ENCODE measurements at regions not wholly inside any gene's neighbourhood (a gene's known extent, or its start where the extent isn't known, plus 50 kb on each side); places are given as distances from the start of the nearest gene placed in this dataset.
A peak's percentile ranks its signal among the peaks of the same experiment; 100 is the strongest.

DNA sequence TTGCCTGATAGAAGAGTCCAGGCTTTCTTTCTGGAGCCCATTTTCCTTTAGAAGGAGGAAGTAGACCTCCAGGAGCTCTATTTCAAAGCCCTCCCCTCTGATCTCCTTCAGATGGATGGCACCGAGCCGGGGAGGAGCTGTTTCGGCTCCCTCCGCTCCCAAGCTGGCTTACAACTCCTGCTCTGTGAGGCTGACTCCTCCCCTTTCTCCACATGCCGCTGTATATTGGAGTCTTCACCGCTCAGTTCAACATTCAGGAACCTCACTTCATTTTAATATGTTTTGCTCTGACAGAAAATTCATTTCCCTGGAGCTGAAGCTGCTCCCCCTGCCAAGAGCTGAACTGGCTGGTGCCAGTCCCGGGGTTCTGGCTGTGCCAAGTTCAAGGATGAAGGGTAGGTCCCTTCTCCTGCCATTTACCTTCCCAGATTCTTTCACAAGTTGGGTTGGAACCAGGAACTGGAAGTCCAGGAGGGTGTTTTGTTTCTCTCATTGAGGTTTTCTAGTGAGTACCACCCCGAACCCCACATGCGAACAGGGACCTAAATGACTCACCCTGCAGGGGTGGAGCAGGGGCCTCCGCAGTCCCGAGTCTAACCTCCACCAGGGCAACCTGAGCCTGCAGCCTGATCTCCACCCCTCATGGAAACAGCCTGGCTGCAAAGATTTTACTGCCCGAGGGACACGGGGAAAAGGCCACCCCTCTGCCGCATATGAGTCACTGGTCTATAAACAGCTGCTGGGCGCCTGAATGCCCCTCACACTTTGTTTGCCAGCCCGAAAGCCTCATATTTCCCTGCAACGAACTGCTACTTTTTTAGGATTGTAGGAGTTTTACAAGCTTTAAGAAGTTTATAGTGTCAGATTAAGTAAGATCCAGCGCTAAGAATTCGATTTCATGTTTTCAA lies 68.6 kb upstream of the FOXA2 start:
- no peak for DNase-seq

DNA sequence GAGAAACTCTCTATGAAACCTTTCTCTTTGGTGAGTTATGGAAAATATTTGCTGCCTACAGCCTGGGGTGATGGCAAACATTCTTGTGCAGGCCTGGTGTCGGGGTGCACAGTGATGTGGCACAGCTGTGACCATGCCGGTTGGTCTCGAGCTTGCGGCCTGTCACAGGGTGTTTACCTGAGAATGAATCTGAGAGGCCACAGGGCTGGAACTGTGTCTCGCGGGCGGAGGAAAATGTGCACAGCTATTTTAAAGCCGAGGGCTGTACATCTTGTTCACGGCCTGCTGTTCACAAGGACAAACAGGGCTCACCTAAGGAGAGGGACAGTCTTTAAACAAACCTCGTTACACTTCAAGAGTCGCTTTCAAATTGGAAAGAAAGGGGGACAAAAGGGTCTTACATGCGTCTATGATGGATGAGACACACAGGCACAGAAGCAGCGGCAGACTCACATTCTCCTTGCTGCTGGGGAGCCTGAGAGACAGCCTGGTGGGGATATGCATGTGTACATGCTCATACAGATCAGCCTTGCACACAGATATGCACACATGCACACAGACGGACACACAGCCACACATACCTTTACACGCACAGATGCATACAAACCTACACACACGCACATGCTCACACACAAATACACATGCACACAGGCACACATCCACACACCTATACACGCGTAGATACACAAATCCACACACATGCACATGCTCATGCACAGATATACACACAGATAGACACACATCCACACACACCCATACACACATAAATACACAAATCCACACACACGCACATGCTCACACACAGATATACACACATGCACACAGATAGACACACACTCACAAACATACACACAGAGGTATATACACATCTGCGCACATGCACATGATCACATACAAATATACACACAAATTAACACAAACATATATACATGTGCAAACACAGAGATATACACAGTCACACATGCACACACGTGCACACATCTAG lies 69.6 kb upstream of the FOXA2 start:
- no peak for DNase-seq

DNA sequence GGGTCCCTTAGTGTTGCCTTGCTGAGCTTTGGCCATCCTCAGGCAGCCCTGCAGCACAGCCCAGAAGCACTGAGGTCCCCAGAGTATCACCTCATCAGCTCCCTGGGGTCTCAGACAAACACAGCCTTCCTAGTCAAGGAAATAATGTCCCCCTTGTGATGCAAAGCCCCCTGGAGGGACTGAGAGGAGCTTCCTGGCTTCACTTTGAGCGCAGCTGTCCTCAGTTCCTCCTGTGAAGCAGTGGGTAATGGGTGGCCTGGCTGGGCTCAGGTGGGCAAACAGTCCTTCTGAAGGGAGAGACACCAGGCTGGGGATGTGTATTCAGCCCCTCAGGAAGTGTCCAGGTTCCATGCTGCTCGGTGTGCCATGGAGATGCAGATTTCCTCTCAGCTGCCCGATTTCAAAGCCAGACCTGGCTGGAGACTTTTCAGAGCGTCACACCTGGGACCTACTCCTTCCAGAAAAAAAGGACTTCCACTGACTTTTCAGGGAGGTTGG lies 79.2 kb upstream of the FOXA2 start:
- no peak for DNase-seq

- DNase-seq, result no peak
Measured at GRCh38 chr20:22667198-22667597, 82.8 kb upstream of the FOXA2 start.

DNA sequence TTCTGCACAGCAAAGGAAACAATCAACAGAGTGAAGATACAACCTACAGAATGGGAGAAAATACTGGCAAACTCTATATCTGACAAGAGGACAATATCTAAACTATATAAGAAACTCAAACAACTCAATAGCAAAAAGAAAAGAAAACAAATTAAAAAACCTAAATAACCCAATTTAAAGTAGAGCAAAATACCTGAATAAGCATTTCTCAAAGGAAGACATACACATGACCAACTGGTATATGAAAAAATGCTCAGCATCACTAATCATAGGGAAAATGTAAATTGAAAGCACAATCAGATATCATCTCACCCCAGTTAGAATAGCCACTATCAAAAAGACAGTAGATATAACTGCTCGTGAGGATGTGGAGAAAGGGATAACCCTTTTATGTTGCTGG lies 87.8 kb upstream of the FOXA2 start:
- no peak for DNase-seq

DNA sequence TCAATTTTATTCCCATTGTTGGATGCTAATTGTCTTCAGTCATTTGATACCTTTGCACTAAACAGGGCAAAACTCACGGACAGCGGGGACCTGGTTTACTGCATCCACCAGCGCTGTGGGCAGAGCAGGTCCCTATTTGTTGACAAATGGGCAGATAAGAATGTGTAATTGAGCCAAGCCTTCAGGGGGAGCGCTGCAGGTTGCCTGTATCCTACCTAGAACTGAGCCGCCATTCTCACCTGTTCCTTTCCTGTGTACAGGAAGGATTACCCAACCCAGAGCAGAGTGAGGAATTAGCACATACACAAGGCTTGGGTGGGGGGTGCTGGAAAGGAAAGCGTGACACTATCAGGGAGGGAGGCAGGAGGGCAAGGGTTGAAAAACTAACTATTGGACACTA lies 89.1 kb upstream of the FOXA2 start:
- no peak for DNase-seq

- no peak for DNase-seq
Measured at GRCh38 chr20:22675341-22675740, 91.0 kb upstream of the FOXA2 start.

GRCh38 chr20:22678678-22679077 lies 94.3 kb upstream of the FOXA2 start:
- no peak for DNase-seq

GRCh38 chr20:22679197-22679596 lies 94.8 kb upstream of the FOXA2 start:
- no peak for DNase-seq

GRCh38 chr20:22680031-22680740 lies 95.8 kb upstream of the FOXA2 start:
- no peak for DNase-seq

GRCh38 chr20:22681591-22682248 lies 97.3 kb upstream of the FOXA2 start:
- no peak for DNase-seq

DNA sequence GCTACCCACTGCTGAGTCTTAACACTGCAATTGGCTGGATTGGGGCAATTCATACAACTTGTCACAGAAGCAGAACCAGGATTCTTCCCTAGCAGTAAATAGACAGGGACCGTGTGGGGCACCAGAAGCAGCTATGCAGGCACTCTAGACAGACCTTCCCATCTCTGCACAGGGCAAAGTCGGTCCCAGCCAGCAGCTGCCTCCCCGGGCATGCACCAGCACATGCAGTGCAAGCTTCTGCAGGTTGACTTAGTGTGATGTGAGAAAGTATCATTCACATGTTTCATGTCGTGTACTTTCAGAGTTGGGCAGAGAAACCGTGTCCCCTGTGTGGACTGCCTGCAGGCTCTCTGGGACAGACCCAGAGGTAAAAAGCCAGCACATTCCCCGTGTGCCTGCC lies 98.0 kb upstream of the FOXA2 start:
- DNase-seq, result no peak

GRCh38 chr20:22684072-22684762 lies 99.8 kb upstream of the FOXA2 start:
- peak in 1 of 2 experiments; percentile 48 for DNase-seq

DNA sequence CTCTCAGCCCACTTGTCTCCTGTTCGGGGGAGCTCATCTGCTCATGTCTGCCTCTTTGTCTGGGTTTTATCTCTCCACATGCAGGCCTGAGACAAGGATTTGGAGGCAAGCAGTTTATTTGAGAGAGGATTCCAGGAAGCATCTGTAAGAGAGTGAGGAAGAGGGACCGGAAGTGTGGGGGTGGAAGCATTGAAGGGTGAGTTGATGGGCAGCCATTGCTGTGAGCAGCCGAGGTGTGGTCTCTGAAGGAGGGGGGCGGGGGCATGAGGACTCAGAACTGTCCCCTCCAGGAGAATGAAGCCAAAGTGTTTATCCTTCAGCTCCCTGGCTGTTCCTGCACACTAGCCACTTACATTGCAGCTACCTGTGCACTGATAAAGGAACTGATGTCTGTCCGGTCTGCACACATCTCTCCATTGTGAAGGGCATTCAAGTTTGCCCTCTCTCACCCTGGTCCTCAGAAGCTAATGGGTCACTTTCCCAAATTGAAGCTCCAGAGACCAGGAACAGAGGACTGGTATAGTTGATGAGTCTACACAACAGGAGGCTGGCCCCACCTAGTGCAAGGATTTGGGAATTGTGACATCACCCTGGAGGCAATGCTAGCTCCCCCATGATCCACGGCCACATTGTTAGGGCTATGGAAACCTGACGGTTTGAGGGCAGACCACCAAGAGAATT lies 100.5 kb upstream of the FOXA2 start:
- no peak for DNase-seq

- DNase-seq, result no peak
Measured at GRCh38 chr20:22686097-22686496, 101.7 kb upstream of the FOXA2 start.

- no peak for DNase-seq
Measured at GRCh38 chr20:22687676-22688349, 103.4 kb upstream of the FOXA2 start.

DNA sequence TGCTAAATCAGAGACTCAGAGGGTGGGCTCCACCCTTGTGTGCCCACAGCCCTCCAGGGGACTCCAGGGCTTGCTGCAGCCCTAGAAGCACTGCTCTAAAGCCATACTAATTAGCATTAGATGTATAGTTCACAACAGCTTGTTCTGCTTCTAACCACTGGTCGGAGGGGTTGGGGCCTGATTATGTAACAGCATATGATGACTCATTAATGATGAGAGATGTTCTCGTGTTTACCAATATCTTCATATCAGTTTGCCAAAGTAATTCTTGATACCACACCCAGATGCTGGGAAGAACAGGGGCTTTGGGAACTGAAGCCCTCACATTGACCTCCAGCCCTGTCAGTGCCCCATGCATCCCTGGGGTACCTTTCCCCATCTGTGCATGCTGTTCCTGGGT lies 104.1 kb upstream of the FOXA2 start:
- DNase-seq, result no peak

GRCh38 chr20:22689266-22689665 lies 104.9 kb upstream of the FOXA2 start:
- no peak for DNase-seq

- DNase-seq, result no peak
Measured at GRCh38 chr20:22690000-22690399, 105.6 kb upstream of the FOXA2 start.

DNA sequence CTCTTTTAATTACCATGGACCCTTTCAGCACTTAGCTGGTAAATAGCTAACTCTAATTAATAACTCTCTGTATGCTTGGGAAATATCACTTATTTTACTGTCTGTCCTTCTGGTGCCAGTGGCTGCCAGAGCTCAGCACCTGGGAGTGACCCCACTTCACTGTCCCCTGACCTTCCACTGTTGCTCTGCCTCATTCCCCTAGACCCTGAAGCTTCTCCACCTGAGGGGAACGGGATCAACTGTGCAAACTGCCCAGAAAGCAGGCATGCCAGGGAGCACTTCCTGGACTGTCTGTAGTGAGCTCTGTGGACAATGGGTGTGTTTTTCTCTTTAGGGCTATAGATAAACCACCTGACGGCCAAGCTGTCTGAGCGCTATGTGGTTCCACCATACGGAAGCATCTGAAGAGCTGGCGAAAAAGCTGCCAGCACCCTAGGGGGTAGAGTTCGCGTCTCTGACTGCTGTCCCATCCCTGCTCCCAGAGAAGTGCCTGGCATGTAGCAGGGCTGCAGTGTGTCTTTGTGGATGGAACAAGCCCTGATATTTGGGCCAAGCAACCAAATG lies 106.3 kb upstream of the FOXA2 start:
- DNase-seq, result no peak

Data from NCI-H524 (cell line).